ENCODE measurements at regions not wholly inside any gene's neighbourhood (a gene's known extent, or its start where the extent isn't known, plus 50 kb on each side); places are given as distances from the start of the nearest gene placed in this dataset.
"Not testable (repeated sequence)": the region's sequence is repeated elsewhere in the genome, so short reads cannot be mapped to it uniquely, and the experiment has no call there.

DNA sequence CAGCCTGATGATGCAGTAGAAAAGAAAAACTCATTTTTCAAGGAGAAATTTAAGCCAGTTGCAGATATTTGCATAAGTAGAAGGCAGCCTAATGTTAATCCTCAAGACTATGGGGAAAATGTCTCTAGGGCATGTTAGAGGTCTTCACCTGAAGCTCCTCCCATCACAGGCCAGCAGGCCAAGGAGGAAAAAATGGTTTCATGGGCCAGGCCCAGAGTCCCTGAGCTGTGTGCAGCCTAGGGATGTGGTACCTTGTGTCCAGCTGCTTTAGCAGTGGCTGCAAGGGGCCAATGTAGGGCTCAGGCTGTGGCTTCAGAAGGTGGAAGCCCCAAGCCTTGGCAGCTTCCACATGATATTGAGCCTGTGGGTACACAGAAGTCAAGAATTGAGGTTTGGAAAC lies 1946.7 kb upstream of the FLRT2 start:
- Histone ChIP-seq H3K9ac (ENCODE audit: low read length) (no peak overlapping the region), H3K27me3 (ENCODE audit: control insufficient read depth, insufficient read depth, low read length) (no peaks in the 10 kb centered on the region), H3K36me3 (ENCODE audit: control insufficient read depth, insufficient read depth, low read length) (no peaks in the 10 kb centered on the region), H3K27ac (ENCODE audit: low read depth, low read length) (no peak overlapping the region), H3K4me3 (ENCODE audit: low read length) (no peak overlapping the region), H3K4me1 (ENCODE audit: control insufficient read depth, insufficient read depth, low read length) (no peaks in the 10 kb centered on the region)

DNA sequence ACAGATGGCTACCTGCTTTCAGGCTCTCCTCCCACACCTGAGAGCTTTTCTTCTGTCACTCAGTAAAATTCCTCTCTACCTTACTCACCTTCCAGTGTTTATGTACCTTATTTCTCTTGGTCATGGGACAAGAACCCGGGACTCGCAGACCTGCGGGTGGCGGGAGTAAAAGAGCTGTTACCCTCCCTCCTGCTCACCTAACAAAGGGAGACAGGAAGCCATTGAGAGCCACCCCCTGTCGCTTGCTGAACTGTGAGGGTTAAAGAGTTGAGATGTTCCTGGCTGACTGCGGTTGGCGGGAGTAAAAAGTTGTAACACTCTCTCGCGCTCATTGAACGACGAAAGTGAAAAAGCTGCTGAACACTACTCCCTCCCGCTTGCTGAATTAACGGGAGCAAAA lies 1935.1 kb upstream of the FLRT2 start:
- H3K27ac ChIP-seq (ENCODE audit: low read depth, low read length), result no peak overlapping the region
- no peaks in the 10 kb centered on the region for H3K4me1 ChIP-seq (ENCODE audit: control insufficient read depth, insufficient read depth, low read length)
- no peaks in the 10 kb centered on the region for H3K27me3 ChIP-seq (ENCODE audit: control insufficient read depth, insufficient read depth, low read length)
- H3K9ac ChIP-seq (ENCODE audit: low read length), result no peak overlapping the region
- H3K4me3 ChIP-seq (ENCODE audit: low read length), result no peak overlapping the region
- H3K36me3 ChIP-seq (ENCODE audit: control insufficient read depth, insufficient read depth, low read length), result no peaks in the 10 kb centered on the region

DNA sequence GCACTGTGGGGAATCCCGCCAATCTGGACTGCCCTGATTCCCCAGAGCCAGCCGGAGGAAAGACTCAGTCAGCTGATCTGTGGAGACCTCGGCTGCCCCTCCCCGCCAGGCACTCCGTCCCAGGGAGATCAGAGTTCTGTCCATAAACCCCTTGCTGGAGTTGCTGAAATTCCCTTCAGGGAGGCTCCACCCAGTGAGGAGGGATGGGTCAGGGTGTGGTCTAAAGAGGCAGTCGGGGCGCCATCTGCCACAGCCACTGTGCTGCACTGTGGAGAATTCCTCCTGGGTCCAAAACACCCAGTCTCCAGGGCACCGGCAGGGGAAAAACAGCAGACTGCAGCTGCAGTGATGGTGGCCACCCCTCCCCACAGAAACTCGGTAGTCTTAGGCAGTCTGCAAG lies 1922.3 kb upstream of the FLRT2 start:
- H3K36me3 ChIP-seq (ENCODE audit: control insufficient read depth, insufficient read depth, low read length), result no peaks in the 10 kb centered on the region
- H3K27ac ChIP-seq (ENCODE audit: low read depth, low read length), result no peak overlapping the region
- H3K4me1 ChIP-seq (ENCODE audit: control insufficient read depth, insufficient read depth, low read length), result no peaks in the 10 kb centered on the region
- no peaks in the 10 kb centered on the region for H3K27me3 ChIP-seq (ENCODE audit: control insufficient read depth, insufficient read depth, low read length)
- no peak overlapping the region for H3K4me3 ChIP-seq (ENCODE audit: low read length)
- no peak overlapping the region for H3K9ac ChIP-seq (ENCODE audit: low read length)

DNA sequence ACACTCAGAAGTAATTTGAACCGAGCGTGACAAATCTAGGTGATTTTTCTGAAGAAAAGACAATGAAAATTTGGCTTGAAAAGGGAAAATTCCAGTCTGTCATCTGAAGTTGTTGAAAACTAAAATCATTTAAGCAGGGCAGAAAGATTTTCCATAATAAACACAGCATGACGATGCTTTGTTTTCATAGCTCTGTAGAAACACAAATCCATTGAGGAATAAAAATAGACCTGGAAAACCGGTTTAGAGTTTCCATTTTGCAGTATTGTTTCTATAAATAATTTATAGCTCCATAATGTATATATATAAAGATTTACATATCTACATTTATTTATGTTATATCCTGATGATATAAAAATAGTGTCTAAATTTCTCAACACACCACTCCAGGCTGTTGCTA lies 1918.5 kb upstream of the FLRT2 start:
- Histone ChIP-seq H3K36me3 (ENCODE audit: control insufficient read depth, insufficient read depth, low read length) (no peaks in the 10 kb centered on the region), H3K9ac (ENCODE audit: low read length) (no peak overlapping the region), H3K27me3 (ENCODE audit: control insufficient read depth, insufficient read depth, low read length) (no peaks in the 10 kb centered on the region), H3K4me3 (ENCODE audit: low read length) (no peak overlapping the region), H3K4me1 (ENCODE audit: control insufficient read depth, insufficient read depth, low read length) (no peaks in the 10 kb centered on the region), H3K27ac (ENCODE audit: low read depth, low read length) (no peak overlapping the region)

DNA sequence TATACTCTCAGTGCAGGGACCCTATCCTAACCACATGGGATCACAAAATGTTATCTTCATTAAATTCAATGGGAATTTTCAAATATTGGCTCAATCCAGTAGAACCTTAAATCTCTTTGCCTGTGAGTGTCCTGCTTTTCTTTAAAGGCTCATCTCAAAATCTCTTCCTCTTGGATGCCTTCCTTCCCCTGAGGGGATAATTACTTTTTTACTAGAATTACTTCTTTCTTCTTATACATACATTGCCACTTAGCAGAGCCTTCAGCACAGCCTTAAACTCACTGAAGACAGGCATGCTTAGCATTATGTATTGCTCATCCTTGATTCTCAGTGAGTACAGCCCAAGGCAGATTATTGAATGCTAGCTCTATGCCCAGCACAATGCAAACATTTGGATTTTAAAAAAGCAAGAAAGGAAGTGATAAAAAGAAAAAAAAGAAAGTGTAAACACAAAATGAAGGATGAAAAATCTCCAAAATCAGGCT lies 1918.0 kb upstream of the FLRT2 start:
- no peak overlapping the region for H3K27ac ChIP-seq (ENCODE audit: low read depth, low read length)
- H3K9ac ChIP-seq (ENCODE audit: low read length), result no peak overlapping the region
- no peaks in the 10 kb centered on the region for H3K27me3 ChIP-seq (ENCODE audit: control insufficient read depth, insufficient read depth, low read length)

DNA sequence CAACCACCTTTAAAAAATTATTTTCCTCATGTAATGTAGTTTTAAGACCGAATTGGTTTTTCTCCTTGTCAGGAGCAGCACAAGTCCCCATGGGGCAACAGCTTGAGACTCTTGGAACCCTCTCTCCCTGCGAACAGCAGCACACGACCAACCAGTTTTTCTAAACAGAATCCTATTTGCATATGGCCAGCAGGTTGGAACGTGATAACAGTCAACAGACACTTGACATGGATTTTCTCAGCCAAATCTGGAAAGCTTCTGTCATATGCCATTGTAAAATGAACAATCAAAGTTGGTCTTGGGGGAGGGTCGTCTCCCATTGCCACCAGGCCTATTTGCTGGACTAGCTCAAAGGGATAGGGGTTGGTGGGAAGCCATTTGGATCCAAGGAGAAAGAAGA lies 1915.0 kb upstream of the FLRT2 start:
- Histone ChIP-seq H3K36me3 (ENCODE audit: control insufficient read depth, insufficient read depth, low read length) (no peaks in the 10 kb centered on the region), H3K27me3 (ENCODE audit: control insufficient read depth, insufficient read depth, low read length) (no peaks in the 10 kb centered on the region), H3K27ac (ENCODE audit: low read depth, low read length) (no peak overlapping the region), H3K9ac (ENCODE audit: low read length) (no peak overlapping the region), H3K4me3 (ENCODE audit: low read length) (no peak overlapping the region), H3K4me1 (ENCODE audit: control insufficient read depth, insufficient read depth, low read length) (no peaks in the 10 kb centered on the region)

More for the DNA sequence above, 1918.0 kb upstream of the FLRT2 start:
- H3K36me3 ChIP-seq (ENCODE audit: control insufficient read depth, insufficient read depth, low read length), result no peaks in the 10 kb centered on the region
- H3K4me3 ChIP-seq (ENCODE audit: low read length), result no peak overlapping the region
- no peaks in the 10 kb centered on the region for H3K4me1 ChIP-seq (ENCODE audit: control insufficient read depth, insufficient read depth, low read length)

DNA sequence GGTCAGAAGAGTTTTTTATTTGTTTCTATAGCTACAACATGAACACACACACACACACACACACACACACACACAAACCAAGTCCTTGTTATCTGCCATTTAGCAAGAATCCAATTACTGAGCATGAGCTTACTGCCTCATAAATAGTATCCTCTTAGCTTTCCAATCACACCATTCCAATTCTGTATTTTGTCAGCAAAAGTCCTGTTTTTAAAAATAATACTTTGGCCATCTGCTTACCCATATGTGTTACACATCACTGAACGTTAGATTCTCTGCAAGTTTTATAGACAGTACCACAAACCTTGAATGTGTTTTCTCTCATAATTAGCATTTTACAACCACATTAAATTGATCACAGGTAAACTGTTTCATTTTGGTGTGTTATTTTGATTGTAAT lies 1905.4 kb upstream of the FLRT2 start:
- Histone ChIP-seq H3K27me3 (ENCODE audit: control insufficient read depth, insufficient read depth, low read length) (no peaks in the 10 kb centered on the region), H3K27ac (ENCODE audit: low read depth, low read length) (no peak overlapping the region), H3K4me3 (ENCODE audit: low read length) (no peak overlapping the region), H3K36me3 (ENCODE audit: control insufficient read depth, insufficient read depth, low read length) (no peaks in the 10 kb centered on the region), H3K9ac (ENCODE audit: low read length) (no peak overlapping the region), H3K4me1 (ENCODE audit: control insufficient read depth, insufficient read depth, low read length) (no peaks in the 10 kb centered on the region)

DNA sequence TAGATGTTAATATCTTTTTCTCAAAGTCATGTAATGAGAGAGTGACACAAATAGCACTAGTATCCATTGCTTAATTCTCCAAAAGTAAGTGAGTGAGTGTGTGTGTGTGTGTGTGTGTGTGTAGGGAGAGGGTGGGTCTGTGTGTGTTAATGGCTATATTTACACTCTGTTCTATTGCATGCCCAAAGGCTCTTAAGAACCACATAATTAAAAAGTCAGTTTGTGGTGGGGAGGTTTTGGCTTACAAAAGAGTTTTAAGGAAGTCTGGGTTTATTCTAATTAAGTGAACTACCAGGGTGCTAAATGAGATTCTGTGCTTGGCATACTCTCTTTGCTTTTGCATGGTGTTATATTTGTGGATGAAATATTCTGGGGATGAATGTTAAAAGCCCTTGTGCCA lies 1897.6 kb upstream of the FLRT2 start:
- Histone ChIP-seq H3K27ac (ENCODE audit: low read depth, low read length) (no peak overlapping the region), H3K36me3 (ENCODE audit: control insufficient read depth, insufficient read depth, low read length) (no peaks in the 10 kb centered on the region), H3K27me3 (ENCODE audit: control insufficient read depth, insufficient read depth, low read length) (no peaks in the 10 kb centered on the region), H3K9ac (ENCODE audit: low read length) (no peak overlapping the region), H3K4me1 (ENCODE audit: control insufficient read depth, insufficient read depth, low read length) (no peaks in the 10 kb centered on the region), H3K4me3 (ENCODE audit: low read length) (no peak overlapping the region)

DNA sequence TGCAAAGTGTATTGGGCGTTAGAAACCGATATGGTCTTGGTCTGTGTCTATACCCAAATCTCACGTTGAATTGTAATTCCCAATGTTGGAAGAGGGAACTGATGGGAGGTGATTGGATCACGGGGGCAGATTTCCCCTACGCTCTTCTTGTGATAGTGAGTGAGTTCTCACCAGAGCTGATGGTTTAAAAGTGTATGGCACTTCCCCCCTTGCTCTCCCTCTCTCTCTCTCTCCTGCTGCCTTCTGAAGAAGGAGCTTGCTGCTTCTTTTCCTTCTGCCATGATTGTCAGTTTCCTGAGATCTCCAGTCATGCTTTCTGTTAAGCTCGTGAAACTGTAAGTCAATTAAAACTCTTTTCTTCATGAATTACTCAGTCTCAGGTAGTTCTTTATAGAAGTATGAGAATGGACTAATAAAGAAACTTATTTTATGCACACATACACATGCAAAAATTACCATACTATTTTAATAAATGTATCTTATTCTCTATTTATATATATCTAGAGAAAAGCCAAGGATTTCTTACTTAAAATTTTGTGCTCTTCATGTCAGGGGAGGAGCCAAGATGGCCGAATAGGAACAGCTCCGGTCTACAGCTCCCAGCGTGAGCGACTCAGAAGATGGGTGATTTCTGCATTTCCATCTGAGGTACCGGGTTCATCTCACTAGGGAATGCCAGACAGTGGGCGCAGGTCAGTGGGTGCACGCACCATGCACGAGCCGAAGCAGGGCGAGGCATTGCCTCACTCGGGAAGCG lies 1891.0 kb upstream of the FLRT2 start:
- H3K4me1 ChIP-seq (ENCODE audit: control insufficient read depth, insufficient read depth, low read length), result no peaks in the 10 kb centered on the region
- H3K27ac ChIP-seq (ENCODE audit: low read depth, low read length), result no peak overlapping the region
- no peak overlapping the region for H3K9ac ChIP-seq (ENCODE audit: low read length)
- no peaks in the 10 kb centered on the region for H3K27me3 ChIP-seq (ENCODE audit: control insufficient read depth, insufficient read depth, low read length)
- no peaks in the 10 kb centered on the region for H3K36me3 ChIP-seq (ENCODE audit: control insufficient read depth, insufficient read depth, low read length)
- no peak overlapping the region for H3K4me3 ChIP-seq (ENCODE audit: low read length)

DNA sequence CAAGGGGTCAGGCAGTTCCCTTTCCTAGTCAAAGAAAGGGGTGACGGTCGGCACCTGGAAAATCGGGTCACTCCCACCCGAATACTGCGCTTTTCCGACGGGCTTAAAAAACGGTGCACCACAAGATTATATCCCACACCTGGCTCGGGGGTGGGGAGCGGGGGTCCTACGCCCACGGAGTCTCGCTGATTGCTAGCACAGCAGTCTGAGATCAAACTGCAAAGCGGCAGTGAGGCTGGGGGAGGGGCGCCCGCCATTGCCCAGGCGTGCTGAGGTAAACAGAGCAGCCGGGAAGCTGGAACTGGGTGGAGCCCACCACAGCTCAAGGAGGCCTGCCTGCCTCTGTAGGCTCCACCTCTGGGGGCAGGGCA lies 1890.5 kb upstream of the FLRT2 start:
- H3K27me3 ChIP-seq (ENCODE audit: control insufficient read depth, insufficient read depth, low read length); H3K9ac ChIP-seq (ENCODE audit: low read length); H3K4me3 ChIP-seq (ENCODE audit: low read length); H3K27ac ChIP-seq (ENCODE audit: low read depth, low read length); H3K4me1 ChIP-seq (ENCODE audit: control insufficient read depth, insufficient read depth, low read length); H3K36me3 ChIP-seq (ENCODE audit: control insufficient read depth, insufficient read depth, low read length): not testable (repeated sequence)

DNA sequence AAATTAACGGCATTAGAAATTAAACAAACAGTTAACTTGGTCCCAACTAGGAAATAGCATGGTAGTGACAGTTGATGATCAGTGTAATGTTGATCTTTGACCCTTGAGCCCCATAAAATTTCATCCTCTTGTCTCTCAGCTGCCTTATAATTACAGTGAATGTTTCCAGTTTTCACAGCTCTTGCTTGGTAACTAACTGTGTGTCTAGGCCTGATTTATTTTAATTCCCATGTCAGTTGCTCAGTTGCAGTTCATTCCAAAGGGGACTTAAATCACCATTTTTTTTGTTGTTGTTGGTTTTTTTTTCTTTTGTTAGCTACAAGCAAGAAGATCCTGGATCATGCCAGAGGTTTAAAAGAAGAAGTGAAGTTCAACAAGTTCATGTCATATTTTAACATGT lies 1883.7 kb upstream of the FLRT2 start:
- H3K27me3 ChIP-seq (ENCODE audit: control insufficient read depth, insufficient read depth, low read length), result no peaks in the 10 kb centered on the region
- no peaks in the 10 kb centered on the region for H3K4me1 ChIP-seq (ENCODE audit: control insufficient read depth, insufficient read depth, low read length)
- H3K9ac ChIP-seq (ENCODE audit: low read length), result no peak overlapping the region
- H3K36me3 ChIP-seq (ENCODE audit: control insufficient read depth, insufficient read depth, low read length), result no peaks in the 10 kb centered on the region
- no peak overlapping the region for H3K4me3 ChIP-seq (ENCODE audit: low read length)
- H3K27ac ChIP-seq (ENCODE audit: low read depth, low read length), result no peak overlapping the region

DNA sequence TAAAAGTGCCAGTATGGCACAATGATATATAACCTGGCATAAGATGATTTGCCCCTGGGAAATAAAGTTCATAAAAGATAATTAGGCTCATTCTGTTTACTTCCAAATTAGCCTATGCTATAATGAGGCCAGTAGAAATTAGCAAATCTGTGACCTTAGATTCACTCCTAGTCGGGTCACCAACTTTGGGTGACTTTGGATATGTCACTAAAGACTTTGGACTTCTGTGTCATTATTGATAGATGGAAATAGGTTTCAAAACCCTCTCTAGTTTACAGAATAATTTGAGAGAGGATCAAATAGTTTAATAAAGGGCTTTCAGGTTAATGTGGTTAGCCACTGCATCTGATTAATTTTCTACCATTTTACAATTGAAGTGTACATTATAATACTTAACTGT lies 1869.3 kb upstream of the FLRT2 start:
- H3K27me3 ChIP-seq (ENCODE audit: control insufficient read depth, insufficient read depth, low read length), result no peaks in the 10 kb centered on the region
- no peaks in the 10 kb centered on the region for H3K4me1 ChIP-seq (ENCODE audit: control insufficient read depth, insufficient read depth, low read length)
- no peak overlapping the region for H3K27ac ChIP-seq (ENCODE audit: low read depth, low read length)
- H3K36me3 ChIP-seq (ENCODE audit: control insufficient read depth, insufficient read depth, low read length), result no peaks in the 10 kb centered on the region
- no peak overlapping the region for H3K9ac ChIP-seq (ENCODE audit: low read length)
- no peak overlapping the region for H3K4me3 ChIP-seq (ENCODE audit: low read length)

DNA sequence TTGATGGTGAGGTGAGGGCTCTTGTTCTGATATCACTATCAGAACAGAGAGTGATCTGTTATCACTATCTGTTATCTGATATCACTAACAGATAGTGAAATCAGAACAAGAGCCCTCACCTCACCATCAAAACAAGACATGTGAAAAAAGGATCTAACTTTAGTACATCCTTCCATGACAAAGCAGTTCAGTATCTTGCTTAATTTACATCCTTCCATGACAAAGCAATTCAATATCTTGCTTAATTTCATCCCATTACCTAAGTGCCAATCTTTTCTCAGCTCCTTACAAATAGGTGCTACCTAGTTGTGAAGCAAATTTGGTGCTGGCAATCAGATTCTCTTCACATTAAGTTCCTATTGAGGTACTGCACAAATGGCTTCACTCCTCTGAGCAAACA lies 1865.6 kb upstream of the FLRT2 start:
- Histone ChIP-seq H3K27ac (ENCODE audit: low read depth, low read length) (no peak overlapping the region), H3K4me3 (ENCODE audit: low read length) (no peak overlapping the region), H3K4me1 (ENCODE audit: control insufficient read depth, insufficient read depth, low read length) (no peaks in the 10 kb centered on the region), H3K27me3 (ENCODE audit: control insufficient read depth, insufficient read depth, low read length) (no peaks in the 10 kb centered on the region), H3K36me3 (ENCODE audit: control insufficient read depth, insufficient read depth, low read length) (no peaks in the 10 kb centered on the region), H3K9ac (ENCODE audit: low read length) (no peak overlapping the region)

All from rectal smooth muscle tissue (tissue), 1 donor.